ENCODE measurements at regions not wholly inside any gene's neighbourhood (a gene's known extent, or its start where the extent isn't known, plus 50 kb on each side); places are given as distances from the start of the nearest gene placed in this dataset.

DNA sequence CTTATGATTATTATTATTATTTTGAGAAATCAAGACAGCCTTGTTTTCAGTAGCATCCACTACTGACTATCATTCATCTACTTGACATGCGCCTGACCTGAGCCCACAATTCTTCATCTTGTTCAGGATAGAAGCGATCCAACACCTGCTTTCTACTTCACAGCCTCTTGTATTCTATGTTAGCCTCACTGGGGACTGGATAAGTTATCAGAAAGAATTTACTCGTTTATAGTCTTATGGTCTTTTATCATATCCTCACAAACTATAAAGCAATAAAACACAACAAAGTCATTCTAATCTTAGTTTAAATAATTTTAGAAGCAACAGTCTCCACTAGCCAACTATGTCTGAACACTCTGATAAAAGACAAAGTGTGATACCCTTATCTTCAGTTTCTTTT is 436.0 kb upstream of the ARGLU1 start:
- Histone ChIP-seq H3K4me2 (ENCODE audit: low read length) (no peak overlapping the region), H2AFZ (ENCODE audit: low read depth, low read length) (no peak overlapping the region), H3K27ac (ENCODE audit: low read length) (no peak overlapping the region), H3K79me2 (replicated peaks; ENCODE audit: insufficient read depth, low read length) (no peaks in the 10 kb centered on the region), H3K9me2 (ENCODE audit: insufficient read depth, low read length) (no peaks in the 10 kb centered on the region), H3K36me3 (ENCODE audit: insufficient read depth, low read length) (no peaks in the 10 kb centered on the region), H3K27me3 (ENCODE audit: insufficient read depth, low read depth, low read length) (no peaks in the 10 kb centered on the region), H3K4me3 (ENCODE audit: low read length) (no peak overlapping the region), H3K9me3 (ENCODE audit: low read length) (no peaks in the 10 kb centered on the region), H4K20me1 (ENCODE audit: insufficient read depth) (no peaks in the 10 kb centered on the region), H3F3A (ENCODE audit: insufficient read depth, low read length, poor library complexity, severe bottlenecking) (no peaks in the 10 kb centered on the region), H3K9ac (ENCODE audit: low read length) (no peak overlapping the region)
- no peak for TF ChIP-seq MXI1 (conservative IDR thresholded peaks at IDR 0.05; ENCODE audit: poor library complexity, severe bottlenecking)
- no peak for TF ChIP-seq REST (IDR thresholded peaks at IDR 0.05; ENCODE audit: borderline replicate concordance)
- no peak for TF ChIP-seq SMC3 (conservative IDR thresholded peaks at IDR 0.05; ENCODE audit: poor library complexity)
- TF ChIP-seq RAD21 (conservative IDR thresholded peaks at IDR 0.05), result no peak
- no peak for TF ChIP-seq EZH2 (IDR thresholded peaks at IDR 0.05; ENCODE audit: borderline replicate concordance, insufficient read depth, low read length, poor library complexity, severe bottlenecking)
- TF ChIP-seq, protein P1, sequence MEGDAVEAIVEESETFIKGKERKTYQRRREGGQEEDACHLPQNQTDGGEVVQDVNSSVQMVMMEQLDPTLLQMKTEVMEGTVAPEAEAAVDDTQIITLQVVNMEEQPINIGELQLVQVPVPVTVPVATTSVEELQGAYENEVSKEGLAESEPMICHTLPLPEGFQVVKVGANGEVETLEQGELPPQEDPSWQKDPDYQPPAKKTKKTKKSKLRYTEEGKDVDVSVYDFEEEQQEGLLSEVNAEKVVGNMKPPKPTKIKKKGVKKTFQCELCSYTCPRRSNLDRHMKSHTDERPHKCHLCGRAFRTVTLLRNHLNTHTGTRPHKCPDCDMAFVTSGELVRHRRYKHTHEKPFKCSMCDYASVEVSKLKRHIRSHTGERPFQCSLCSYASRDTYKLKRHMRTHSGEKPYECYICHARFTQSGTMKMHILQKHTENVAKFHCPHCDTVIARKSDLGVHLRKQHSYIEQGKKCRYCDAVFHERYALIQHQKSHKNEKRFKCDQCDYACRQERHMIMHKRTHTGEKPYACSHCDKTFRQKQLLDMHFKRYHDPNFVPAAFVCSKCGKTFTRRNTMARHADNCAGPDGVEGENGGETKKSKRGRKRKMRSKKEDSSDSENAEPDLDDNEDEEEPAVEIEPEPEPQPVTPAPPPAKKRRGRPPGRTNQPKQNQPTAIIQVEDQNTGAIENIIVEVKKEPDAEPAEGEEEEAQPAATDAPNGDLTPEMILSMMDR (IDR thresholded peaks at IDR 0.05; ENCODE audit: poor library complexity, severe bottlenecking), result no peak
- no peak for TF ChIP-seq TAF1 (IDR thresholded peaks at IDR 0.05; ENCODE audit: low read depth)
- TF ChIP-seq POLR2AphosphoS5 (IDR thresholded peaks at IDR 0.05), result no peak
- no peak for TF ChIP-seq EP300 (conservative IDR thresholded peaks at IDR 0.05; ENCODE audit: poor library complexity, severe bottlenecking)

DNA sequence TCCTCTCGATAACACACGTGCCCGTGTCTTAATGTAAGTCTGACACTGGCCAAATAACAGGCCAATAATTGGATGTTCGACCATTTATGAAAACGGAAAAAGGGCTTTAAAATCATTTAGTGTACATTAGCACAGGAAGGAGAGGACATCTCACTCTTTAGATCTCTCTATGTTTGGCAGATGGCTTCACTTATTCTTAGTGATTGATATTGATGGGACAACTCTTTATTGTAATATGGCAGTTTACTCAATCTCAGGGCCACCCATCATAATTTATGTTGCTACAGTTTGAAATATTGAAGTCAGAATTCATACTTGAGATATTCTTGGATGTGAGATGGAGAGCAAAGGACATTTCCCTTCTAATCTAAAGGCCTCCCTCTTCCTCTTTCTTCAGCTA is 430.7 kb upstream of the ARGLU1 start:
- H3K36me3 ChIP-seq (ENCODE audit: insufficient read depth, low read length), result no peaks in the 10 kb centered on the region
- no peaks in the 10 kb centered on the region for H3K79me2 ChIP-seq (replicated peaks; ENCODE audit: insufficient read depth, low read length)
- no peak overlapping the region for H2AFZ ChIP-seq (ENCODE audit: low read depth, low read length)
- H4K20me1 ChIP-seq (ENCODE audit: insufficient read depth), result no peaks in the 10 kb centered on the region
- no peaks in the 10 kb centered on the region for H3K9me3 ChIP-seq (ENCODE audit: low read length)
- H3K4me2 ChIP-seq (ENCODE audit: low read length), result no peak overlapping the region
- no peaks in the 10 kb centered on the region for H3K9me2 ChIP-seq (ENCODE audit: insufficient read depth, low read length)
- H3K9ac ChIP-seq (ENCODE audit: low read length), result no peak overlapping the region
- no peak overlapping the region for H3K4me3 ChIP-seq (ENCODE audit: low read length)
- H3K27me3 ChIP-seq (ENCODE audit: insufficient read depth, low read depth, low read length), result no peaks in the 10 kb centered on the region
- no peak overlapping the region for H3K27ac ChIP-seq (ENCODE audit: low read length)
- H3F3A ChIP-seq (ENCODE audit: insufficient read depth, low read length, poor library complexity, severe bottlenecking), result no peaks in the 10 kb centered on the region
- TF ChIP-seq REST (IDR thresholded peaks at IDR 0.05; ENCODE audit: borderline replicate concordance), result peak; percentile 27
- TF ChIP-seq, protein P1 (IDR thresholded peaks at IDR 0.05; ENCODE audit: poor library complexity, severe bottlenecking), result no peak
- no peak for TF ChIP-seq TAF1 (IDR thresholded peaks at IDR 0.05; ENCODE audit: low read depth)
- TF ChIP-seq EP300 (conservative IDR thresholded peaks at IDR 0.05; ENCODE audit: poor library complexity, severe bottlenecking), result peak; percentile 93
- TF ChIP-seq RAD21 (conservative IDR thresholded peaks at IDR 0.05), result no peak

Data from neural cell (in vitro differentiated cells).